ENCODE measurements at regions not wholly inside any gene's neighbourhood (a gene's known extent, or its start where the extent isn't known, plus 50 kb on each side); places are given as distances from the start of the nearest gene placed in this dataset.

DNA sequence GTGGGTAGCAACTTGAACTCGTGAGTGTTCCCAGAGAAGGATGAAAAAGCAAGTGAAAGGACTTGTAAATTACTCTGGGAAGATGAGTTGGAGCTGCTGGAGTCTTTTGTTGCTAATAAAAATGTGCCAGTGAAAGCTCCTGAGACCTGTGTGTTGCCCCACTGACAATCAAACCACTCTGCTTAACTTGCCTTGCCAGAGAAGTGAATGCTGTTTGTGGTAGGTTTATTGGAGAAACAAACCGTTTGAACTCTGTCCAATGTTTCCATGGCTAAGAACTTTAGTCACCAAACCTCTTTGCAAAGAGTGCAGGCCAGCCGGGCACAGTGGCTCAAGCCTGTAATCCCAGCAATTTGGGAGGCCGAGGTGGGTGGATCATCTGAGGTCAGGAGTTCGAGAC is 586.9 kb downstream of the PCDH7 start:
- no peak for DNase-seq

DNA sequence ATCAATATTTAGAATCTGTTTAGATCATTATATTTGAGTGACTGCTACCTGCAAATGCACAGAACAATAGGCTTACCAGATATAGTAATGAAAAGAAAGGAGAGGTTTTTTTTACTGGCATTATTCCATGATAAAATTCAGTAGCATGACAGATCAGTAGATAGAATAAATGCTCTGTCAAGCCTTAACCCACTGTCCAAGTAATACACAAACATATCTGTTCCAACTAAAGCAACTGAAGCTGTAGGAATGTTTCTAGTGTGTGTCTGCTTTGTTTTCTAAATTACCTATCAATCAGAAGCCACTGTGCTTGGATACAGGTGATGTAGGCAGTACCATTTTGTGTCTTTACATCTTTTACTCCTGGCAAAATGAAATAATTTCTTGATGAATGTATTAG is 604.6 kb downstream of the PCDH7 start:
- DNase-seq = no peak

DNA sequence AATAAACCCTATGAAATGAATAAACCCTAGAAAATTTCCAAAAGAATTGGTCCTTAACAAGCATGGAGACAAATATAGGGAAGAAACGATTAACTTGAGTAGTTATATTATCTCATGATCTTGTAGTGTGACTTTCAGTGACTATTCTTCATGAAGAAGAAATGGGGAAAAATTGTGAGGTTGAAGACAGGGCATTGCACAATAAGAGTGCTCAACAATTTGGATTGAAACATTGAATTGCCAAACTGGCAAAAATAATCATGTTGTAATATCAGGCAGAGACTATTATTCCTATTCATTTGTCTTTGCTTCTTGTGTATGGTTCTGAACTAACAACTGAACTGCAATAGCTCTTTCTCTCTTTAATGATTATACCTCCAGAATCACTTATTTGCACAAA is 605.1 kb downstream of the PCDH7 start:
- no peak for DNase-seq

DNA sequence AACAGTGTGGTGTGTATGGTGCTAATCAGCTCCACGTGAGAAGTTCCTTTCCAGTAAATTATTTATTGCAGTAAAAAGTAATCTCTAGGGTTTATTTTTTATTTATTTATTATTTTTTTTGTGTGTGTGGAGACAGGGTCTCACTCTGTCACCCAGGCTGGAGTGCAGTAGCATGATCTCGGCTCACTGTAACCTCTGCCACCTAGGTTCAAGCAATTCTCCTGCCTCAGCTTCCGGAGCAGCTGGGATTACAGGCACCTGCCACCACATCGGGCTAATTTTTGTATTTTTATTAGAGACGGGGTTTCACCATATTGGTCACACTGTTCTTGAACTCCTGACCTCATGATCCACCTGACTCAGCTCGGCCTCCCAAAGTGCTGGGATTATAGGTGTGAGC is 606.9 kb downstream of the PCDH7 start:
- no peak for DNase-seq

DNA sequence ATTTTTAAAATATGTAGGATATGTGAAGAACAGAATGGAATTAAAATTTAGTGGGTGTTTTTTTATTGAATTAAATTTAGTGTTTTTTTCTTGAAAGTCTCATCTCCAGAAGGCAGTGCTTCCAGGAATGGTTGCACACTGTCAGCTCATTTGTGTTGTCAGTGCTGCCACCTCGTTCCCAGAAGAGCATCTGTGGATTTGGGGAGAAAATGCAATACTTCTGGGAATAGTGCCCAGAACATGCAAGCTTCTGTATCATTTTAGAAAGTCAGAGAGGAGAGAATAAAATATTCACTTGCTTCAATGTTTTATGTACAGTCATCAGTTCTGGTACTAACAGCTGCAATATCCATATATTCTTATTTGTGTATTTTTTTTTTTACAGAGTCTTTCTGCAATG is 608.8 kb downstream of the PCDH7 start:
- DNase-seq = no peak

DNA sequence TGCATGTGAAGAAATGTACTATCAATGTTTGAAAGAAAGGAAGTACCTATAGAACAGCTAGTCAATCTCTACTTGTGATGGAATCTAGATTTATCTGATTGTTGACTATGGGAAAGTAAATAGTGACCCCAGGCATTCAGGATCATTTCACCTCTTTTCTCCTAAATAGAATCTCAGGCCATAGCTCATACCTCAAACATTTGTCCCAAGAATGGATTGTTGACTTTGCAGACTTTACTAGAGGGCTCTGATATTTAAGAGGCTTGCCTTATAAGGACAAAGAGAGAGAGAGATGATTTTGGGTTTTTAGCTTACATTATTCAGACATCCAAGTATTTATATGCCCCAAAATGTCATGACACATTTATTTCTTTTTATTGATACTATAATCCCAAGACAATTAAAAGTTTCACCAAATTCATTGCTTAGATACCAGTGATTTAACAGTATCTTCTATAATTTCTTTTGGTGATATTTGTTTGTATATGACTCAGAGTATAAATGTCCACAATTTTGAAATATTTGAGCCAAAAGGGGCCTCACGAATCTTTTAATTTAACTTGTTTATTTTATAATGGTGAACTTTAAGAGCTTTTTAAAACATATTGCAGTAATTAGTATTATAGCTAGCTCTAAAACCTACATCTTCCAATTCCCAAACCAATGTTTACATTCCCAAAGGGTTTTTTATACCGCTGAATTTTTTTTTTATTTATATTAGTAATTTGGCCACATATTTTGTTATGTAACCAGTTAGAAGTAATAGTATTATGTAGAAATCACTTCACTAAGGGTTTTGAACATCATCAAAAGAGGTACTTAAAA is 614.1 kb downstream of the PCDH7 start:
- no peak for DNase-seq

DNA sequence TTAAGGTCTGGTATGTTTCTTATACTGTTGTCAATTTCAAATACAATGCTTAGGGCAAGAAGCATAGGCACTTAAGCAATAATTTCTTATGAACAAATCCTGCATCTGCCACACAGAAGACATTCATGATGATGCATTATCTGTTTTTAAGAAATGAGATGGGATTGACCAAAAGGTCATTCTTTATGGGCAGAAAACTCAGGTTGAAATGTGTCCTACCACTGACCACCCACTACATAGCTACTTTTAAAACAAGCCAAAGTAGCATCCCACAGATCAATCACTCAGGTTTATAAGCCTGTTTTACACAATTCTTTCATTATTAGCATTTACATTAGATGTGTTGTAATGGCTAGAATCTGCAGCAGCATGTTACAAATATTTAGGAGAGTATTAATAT is 617.8 kb downstream of the PCDH7 start:
- DNase-seq = no peak

DNA sequence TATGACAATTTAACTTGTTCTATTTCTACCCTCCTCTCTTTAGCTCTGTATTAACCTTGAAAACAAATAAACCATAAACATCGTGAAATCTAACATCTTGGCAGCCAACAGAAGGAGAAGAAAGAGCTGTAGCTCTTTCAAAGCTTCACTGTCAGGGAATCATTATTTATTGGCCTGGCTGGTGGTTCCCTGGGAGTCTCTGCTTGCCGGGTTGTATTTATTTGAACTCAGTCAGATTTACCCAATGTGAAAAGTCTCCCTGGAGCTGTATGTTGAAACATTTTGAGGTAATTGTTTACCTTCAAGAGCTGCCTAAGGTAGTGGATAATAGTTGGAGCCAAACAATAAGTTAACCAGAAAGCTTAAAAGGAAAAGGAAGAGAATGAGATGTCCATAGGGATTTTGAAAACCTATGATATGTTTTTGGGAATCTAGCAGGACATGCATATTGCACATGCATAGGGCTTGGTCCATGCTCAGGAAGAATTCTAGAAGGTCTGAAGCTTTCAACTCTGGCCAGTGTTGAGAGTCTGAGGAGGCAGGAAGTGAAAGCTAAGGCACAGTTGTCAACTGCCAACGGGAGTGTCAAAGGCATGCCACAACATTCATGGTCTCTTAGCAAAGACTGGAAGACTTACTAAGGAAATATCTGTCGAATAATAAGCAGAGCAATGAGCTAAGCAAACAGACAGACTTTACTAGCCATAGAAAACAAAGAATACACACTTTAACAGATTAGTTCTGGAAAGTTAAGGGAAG is 621.6 kb downstream of the PCDH7 start:
- no peak for DNase-seq

DNA sequence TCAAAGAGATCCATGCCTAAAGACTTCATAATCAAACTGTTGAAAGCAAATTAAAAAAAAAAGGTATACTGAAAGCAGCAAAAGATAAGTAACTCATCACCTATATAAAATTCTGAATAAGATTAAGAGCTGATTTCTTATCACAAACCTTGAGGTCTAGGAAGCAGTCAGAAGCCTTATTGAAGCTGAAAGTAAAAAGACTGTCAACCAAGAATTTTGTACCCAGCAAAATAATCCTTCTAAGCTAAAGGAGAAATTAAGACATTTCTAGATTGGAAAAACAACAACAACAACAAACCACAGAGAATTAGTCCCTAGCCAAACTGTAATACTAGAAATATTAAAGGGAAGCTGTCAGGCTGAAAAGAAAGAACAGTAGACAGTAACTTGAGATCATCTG is 622.9 kb downstream of the PCDH7 start:
- peak; percentile 45 for DNase-seq

DNA sequence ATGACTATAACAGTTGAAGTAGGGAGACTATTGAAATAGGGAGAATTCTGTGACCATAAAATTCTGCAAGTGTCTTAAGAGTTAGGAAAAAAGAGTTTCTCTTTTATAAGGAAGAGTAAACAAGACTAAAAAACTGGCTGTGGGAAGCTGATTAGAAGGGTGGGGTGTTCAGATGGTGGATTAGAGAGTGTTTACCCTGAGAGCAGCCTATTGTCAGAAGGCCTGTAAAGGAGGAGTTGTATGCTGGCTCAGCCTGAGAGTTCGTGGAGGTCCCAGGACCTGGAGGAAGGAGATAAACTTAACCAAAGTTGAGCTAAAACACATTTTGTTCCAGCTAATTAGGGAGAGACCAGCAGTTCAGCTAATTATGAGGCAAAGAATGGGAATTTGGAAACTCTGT is 629.7 kb downstream of the PCDH7 start:
- peak; percentile 85 for DNase-seq

DNA sequence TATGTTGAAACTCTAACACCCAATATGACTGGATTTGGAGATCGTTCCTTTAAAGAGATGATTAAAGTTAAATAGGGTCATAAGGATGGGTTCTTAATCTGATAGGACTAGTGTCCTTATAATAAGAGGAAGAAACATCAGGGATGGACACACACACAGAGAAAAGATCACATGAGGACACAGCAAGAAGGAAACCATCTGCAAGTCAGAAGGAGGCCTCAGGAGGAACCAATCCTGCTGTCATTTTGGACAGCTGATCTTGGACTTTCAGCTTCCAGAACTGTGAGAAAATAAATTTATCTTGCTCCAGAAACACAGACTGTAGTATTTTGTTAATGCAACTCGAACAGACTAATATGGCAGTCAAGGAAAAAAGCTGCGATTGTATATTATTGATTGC is 631.5 kb downstream of the PCDH7 start:
- DNase-seq = peak; percentile 52

DNA sequence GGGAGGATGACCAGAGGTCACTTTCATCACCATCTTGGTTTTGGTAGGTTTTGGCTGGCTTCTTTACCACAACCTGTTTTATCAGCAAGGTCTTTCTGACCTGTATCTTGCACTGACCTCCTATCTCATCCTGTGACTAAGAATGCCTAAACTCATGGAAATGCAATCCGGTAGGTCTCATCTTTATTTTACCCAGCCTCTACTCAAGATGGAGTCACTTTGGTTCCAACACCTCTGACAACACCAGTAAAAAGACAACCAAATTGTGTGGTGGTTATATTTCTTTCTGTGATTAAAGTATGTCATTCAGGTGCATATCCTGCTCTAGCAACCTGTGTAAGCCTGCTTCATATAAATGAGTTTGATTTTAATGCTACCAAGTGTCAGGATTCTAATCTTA is 636.7 kb downstream of the PCDH7 start:
- DNase-seq = no peak

DNA sequence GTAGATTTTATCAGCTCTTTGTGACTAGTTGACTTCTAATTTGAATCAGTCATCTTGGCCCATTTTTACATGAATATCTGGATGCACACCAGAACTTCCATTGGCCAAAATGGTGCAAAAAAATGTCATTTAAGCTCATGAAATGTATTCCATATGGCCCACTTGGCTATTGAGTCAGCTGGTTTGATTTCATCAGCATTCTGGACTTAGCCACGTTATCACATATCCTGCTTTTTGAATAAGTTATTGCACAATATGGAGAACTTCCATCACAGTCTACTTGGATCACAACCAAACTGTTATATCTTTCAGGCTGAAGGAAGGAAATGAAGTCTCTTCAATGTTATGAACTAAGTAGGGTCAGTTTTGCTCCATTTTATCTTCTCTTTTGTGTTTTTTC is 640.6 kb downstream of the PCDH7 start:
- peak; percentile 53 for DNase-seq

DNA sequence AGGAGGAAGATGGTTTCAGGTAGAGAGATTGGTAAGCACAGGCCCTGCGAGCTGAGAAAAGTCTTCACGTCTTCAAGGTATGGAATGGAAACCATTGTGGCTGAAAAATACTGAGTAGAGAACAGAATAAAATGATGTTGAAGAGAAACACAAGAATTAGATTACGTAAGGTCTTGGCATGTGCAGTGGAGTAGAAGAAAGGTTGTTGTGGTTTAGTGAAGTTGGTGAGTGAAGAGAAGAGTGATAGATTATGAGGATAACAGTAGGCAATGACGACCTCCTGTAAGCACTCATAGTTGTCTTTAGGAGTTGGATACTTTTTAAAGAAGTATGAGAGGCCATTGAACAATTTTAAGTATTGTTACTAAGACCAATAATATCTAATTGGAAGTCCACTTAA is 642.6 kb downstream of the PCDH7 start:
- peak; percentile 33 for DNase-seq

DNA sequence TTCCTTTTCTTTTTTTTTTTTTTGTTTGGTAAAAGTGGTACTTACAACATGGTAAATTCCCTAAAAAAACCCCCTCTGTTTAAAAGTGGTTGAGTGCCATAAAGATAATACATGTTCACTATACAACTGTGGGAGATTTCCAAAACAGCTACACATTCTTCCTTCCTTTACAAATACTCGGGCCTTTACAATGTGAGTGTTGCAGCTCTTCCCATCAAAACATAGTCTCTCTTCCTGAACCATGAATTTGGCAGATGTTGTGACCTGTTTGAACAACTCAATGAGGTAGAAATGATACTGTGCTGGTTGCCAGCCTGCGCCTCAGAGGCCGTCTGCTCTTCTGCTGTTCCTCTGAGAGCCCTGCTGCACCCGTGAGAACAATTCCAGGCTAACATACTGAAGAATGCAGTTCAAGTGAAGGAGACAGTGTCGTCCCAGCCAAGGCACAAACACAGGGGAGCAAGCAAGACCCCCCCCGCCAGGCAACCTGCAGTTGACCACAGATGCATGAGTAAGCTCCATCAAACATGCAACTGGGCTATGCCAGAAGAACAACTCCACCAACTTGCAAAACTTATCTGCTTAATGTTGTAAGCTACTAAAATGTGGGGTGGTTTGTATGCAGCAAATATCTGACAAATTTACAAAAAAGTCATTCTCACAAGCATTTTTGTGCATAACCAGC is 645.0 kb downstream of the PCDH7 start:
- no peak for DNase-seq

DNA sequence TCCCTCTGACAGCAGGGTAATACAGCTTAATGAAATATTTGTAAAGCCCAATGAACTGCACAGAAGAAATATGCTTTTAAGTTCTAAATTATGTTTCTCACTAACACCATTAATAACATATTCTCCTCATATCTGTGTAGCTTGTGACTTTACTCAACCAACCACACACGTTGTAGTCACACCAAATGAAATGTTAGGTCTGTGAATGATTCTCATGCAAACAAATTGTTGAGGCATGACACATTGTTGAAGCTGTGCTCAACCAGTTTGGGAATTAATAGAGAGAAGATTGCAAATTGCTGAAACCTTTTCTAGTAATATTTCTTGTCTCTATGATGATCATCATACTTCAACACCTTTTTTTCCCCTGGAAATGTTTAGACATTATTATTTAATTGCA is 645.9 kb downstream of the PCDH7 start:
- DNase-seq = no peak

DNA sequence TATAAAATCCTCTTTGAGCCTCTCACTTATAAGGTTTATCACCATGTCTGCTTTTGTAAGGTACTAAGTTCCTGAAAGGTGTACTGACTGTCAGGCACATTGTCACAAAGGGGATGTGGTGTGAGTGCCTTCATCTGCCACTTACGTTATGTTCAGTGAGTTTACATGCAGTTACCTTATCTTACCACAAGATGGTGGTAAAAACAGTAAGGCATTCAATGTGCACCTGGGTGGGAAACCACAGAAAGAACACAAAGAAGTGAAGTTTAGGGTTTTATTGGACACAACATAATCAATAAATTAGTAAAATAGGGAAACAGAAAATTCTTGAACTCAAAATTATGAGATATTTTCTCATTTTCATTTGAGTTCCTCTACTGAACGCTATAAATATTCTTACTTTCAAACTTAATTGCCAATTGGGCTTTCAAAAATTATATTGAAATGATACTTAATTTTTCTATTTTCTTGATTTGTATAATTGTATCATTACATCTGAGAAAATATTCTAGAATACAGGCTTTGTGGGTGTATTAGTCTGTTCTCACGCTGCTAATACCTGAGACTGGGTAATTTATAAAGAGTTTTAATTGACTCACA is 650.8 kb downstream of the PCDH7 start:
- DNase-seq = peak; percentile 74

DNA sequence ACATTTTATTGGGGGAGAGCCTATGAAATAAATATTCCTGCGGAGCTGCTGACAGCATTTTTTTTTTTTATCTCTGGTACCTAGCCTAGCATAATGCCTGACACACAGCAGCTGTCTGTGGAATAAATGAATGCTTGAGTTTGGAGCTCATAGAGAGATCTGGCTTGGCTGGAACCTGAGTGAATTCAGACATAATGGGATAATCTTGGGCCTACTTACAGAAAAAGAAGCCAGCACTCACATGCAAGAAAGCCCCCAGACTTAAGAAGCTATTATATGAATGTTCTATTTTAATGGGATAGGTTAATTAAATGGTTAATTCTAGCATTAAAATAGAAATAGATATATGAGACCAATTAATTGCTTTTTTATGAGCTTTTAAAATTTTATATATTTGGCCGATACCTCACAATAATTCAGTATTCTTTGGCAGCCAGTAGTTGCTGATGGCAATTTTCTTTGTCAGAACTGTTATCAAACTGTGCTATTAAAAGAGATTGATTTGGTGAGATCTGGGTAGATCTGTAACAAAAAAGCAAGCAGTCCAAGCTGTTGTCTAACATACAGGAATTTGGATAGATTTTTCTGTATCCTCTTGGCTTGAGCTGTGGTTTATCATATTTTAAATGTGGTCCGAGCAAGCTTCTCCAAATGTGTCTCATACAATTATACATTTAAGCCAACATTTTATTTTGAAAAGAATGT is 654.2 kb downstream of the PCDH7 start:
- no peak for DNase-seq

DNA sequence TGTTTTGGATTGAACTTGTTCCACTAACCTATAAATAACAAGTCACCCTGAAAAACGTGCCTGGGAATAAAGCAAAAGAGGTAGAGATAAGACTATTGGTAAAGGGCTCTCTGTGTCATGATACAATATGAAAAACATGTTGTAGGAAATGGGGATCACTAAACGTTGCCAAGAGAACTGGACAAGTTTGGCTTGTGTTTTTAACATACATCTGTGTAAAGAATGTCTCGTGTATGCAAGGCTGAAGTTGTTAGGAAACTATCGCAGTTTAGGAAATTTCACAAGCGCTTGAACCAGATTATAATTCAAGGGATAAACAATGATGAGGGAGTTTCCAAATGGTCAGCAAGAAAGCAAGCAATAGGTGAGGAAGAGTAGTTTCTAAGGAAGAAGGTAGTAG is 655.8 kb downstream of the PCDH7 start:
- no peak for DNase-seq

DNA sequence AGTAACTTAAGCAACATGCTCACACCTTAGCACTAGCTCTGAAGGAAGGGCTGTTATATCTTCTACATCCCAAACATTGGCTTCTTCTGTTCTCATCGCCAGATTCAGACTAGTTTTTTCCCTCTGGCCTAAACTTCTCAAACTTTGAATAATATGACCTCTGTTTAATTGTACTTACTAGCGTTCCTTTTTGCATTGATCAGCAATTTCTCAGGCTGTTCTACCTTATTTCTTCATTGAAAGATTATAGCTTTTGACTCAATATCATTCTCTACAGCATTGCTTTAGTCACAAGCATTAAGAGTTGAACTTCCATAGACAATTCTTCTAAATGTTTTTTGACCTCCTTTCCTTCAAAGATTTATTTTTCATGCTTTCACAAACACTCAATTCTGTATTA is 659.2 kb downstream of the PCDH7 start:
- DNase-seq = no peak

DNA sequence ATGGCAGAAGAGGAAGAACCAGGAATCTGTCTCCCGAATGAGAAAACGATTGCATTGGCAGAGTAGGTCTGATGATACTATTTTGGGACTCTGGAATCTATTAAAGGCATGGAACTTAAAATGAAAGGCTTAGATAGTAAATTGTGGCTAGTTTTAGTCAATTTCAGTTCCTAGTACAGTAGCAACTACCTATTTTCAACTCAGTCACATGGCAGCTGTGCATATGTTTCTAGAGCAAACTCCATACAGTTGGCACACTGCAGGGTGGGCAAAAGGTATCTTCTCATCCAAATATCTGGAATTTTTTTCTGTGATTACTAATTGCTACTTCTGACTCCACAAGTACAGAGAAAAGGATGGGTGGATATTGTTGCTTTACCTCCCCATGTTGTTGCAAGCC is 663.6 kb downstream of the PCDH7 start:
- no peak for DNase-seq

DNA sequence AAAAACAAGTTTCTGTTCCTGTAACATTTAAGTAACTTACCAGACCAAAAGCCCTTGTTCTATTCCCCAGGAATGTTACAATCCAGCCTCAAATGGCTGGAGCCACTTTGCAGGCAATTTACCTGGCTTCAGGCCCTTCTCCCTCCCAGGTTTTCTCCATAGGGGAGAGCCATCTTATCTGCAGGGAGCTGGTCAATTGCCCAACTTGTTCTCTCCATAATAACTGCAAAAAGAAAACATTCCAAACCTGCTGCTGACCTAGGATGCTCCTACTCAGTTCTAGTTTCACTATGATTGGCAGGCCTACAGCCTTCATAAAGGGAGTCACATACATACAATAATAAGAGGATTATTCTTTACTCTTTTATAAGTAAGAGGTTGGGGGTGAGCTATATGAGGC is 670.7 kb downstream of the PCDH7 start:
- no peak for DNase-seq

DNA sequence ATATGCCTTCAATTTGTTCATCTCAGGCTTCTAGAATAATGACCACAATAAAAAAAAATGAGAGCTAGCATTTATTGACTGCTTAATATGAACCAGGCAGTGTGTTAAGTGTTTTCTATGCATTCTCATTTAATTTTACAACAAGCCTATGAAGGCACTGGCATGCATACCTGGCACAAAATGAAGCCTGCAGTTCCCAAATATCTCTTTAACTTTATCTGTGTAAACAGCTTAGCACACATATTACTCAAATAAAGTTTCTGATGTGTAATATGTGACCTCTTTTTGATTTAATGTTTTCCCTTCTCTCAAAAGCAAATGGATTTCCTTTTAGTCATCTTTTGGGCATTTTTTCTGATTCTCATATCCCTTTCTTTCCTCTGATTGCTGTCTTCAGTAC is 671.8 kb downstream of the PCDH7 start:
- no peak for DNase-seq

Measured in OCI-M1 (cell line).